ENCODE measurements at regions not wholly inside any gene's neighbourhood (a gene's known extent, or its start where the extent isn't known, plus 50 kb on each side); places are given as distances from the start of the nearest gene placed in this dataset.

- intact Hi-C loops (cut with micrococcal nuclease; ENCODE audit: unreplicated experiment), result no loop called here
- BruUV-seq (replicated peaks), result no TSS peak
- no peak overlapping the region for H3K27ac Mint-ChIP-seq (ENCODE audit: unreplicated experiment)
- Histone ChIP-seq H3K36me3 (ENCODE audit: control insufficient read depth, insufficient read depth, low read length) (no peaks in the 10 kb centered on the region), H3K4me3 (ENCODE audit: low read depth, low read length) (no peak overlapping the region), H3K4me1 (no peaks in the 10 kb centered on the region), H3K27me3 (replicated peaks; ENCODE audit: control insufficient read depth, insufficient read depth, low read length) (no peaks in the 10 kb centered on the region), H3K9me3 (no peaks in the 10 kb centered on the region)
- POLR2A ChIA-PET, result no interaction called here
- DNase-seq, result no peak
- CTCF ChIA-PET, result interaction anchor here (0.6 kb wide), 1 partner anchor 818 kb away, joined by 3 read pairs; no protein-coding TSS in a partner anchor
- peaks cover 21% of the 10 kb centered on the region for H3K9me3 Mint-ChIP-seq (ENCODE audit: unreplicated experiment)
- H3K4me1 Mint-ChIP-seq (ENCODE audit: low read depth, unreplicated experiment), result no peaks in the 10 kb centered on the region
- H3K27me3 Mint-ChIP-seq (ENCODE audit: insufficient read depth, unreplicated experiment), result no peaks in the 10 kb centered on the region
- TF ChIP-seq CTCF (IDR thresholded peaks at IDR 0.05; ENCODE audit: insufficient read depth in 1 of 2, low read depth in 1 of 2, low read length in 1 of 2, severe bottlenecking in 1 of 2, unreplicated experiment in 1 of 2), result no peak
- no peaks in the 10 kb centered on the region for H3K36me3 Mint-ChIP-seq (ENCODE audit: insufficient read depth, unreplicated experiment)
- H3K4me3 Mint-ChIP-seq (ENCODE audit: unreplicated experiment), result no peak overlapping the region
These were observed 639.4 kb upstream of the FAT3 start for GRCh38 chr11:91585035-91585801.

- H3K36me3 Mint-ChIP-seq (ENCODE audit: insufficient read depth, unreplicated experiment), result no peaks in the 10 kb centered on the region
- H3K4me1 Mint-ChIP-seq (ENCODE audit: low read depth, unreplicated experiment), result no peaks in the 10 kb centered on the region
- H3K27ac Mint-ChIP-seq (ENCODE audit: unreplicated experiment), result no peak overlapping the region
- TF ChIP-seq CTCF (IDR thresholded peaks at IDR 0.05; ENCODE audit: insufficient read depth in 1 of 2, low read depth in 1 of 2, low read length in 1 of 2, severe bottlenecking in 1 of 2, unreplicated experiment in 1 of 2), result no peak
- Histone ChIP-seq H3K4me3 (ENCODE audit: low read depth, low read length) (no peak overlapping the region), H3K36me3 (ENCODE audit: control insufficient read depth, insufficient read depth, low read length) (no peaks in the 10 kb centered on the region), H3K4me1 (no peaks in the 10 kb centered on the region), H3K9me3 (no peaks in the 10 kb centered on the region), H3K27me3 (replicated peaks; ENCODE audit: control insufficient read depth, insufficient read depth, low read length) (no peaks in the 10 kb centered on the region)
- H3K4me3 Mint-ChIP-seq (ENCODE audit: unreplicated experiment), result no peak overlapping the region
- no peak for DNase-seq
- peaks cover 3% of the 10 kb centered on the region for H3K27me3 Mint-ChIP-seq (ENCODE audit: insufficient read depth, unreplicated experiment)
- peaks cover 10% of the 10 kb centered on the region for H3K9me3 Mint-ChIP-seq (ENCODE audit: unreplicated experiment)
- intact Hi-C loops (cut with micrococcal nuclease; ENCODE audit: unreplicated experiment), result no loop called here
- no TSS peak for BruUV-seq (replicated peaks)
- POLR2A ChIA-PET, result no interaction called here
- CTCF ChIA-PET, result no interaction called here
These were observed 661.4 kb upstream of the FAT3 start for GRCh38 chr11:91563176-91563575.

- no peaks in the 10 kb centered on the region for H3K4me1 ChIP-seq
- CTCF ChIA-PET, result no interaction called here
- BruUV-seq (replicated peaks), result no TSS peak
These were observed 664.2 kb upstream of the FAT3 start for GRCh38 chr11:91560434-91560833.

More at GRCh38 chr11:91560434-91560833, 664.2 kb upstream of the FAT3 start:
- H3K9me3 ChIP-seq, result no peaks in the 10 kb centered on the region
- Mint-ChIP-seq H3K27me3 (ENCODE audit: insufficient read depth, unreplicated experiment) (peaks cover 3% of the 10 kb centered on the region), H3K9me3 (ENCODE audit: unreplicated experiment) (peaks cover 10% of the 10 kb centered on the region), H3K27ac (ENCODE audit: unreplicated experiment) (no peak overlapping the region), H3K36me3 (ENCODE audit: insufficient read depth, unreplicated experiment) (no peaks in the 10 kb centered on the region), H3K4me1 (ENCODE audit: low read depth, unreplicated experiment) (no peaks in the 10 kb centered on the region), H3K4me3 (ENCODE audit: unreplicated experiment) (no peak overlapping the region)
- POLR2A ChIA-PET, result no interaction called here
- no peaks in the 10 kb centered on the region for H3K36me3 ChIP-seq (ENCODE audit: control insufficient read depth, insufficient read depth, low read length)
- H3K27me3 ChIP-seq (replicated peaks; ENCODE audit: control insufficient read depth, insufficient read depth, low read length), result no peaks in the 10 kb centered on the region
- TF ChIP-seq CTCF (IDR thresholded peaks at IDR 0.05; ENCODE audit: insufficient read depth in 1 of 2, low read depth in 1 of 2, low read length in 1 of 2, severe bottlenecking in 1 of 2, unreplicated experiment in 1 of 2), result no peak
- no peak for DNase-seq
- no peak overlapping the region for H3K4me3 ChIP-seq (ENCODE audit: low read depth, low read length)
- intact Hi-C loops (cut with micrococcal nuclease; ENCODE audit: unreplicated experiment), result no loop called here

All from Caco-2 (cell line).